Testis (tissue), 2 donors: ENCODE measurements at regions not wholly inside any gene's neighbourhood (a gene's known extent, or its start where the extent isn't known, plus 50 kb on each side); places are given as distances from the start of the nearest gene placed in this dataset.

Source experiments
- CTCF ChIP-seq, 3 experiments: fragments of 450-650 bp in 2 of 3; fragments of 200-600 bp in 1 of 3; sonication (generic) in 1 of 3; IDR thresholded peaks; one replicate each; pipeline ENCODE4 v1.5.1; 2016 to 2019; ENCODE audit warnings: antibody characterized with exemption in 3 of 3, mild to moderate bottlenecking in 2 of 3, moderate library complexity in 1 of 3
- POLR2A ChIP-seq: fragments of 450-650 bp; IDR thresholded peaks from one replicate; pipeline ENCODE4 v1.6.1; 2017; ENCODE audit warnings: antibody characterized with exemption, mild to moderate bottlenecking, moderate library complexity

- TF ChIP-seq CTCF (IDR thresholded peaks at IDR 0.05) = no peak
- TF ChIP-seq POLR2A = no peak
Measured at GRCh38 chr5:169390265-169390664, 89.3 kb upstream of the SLIT3 start.
